Colonic mucosa (tissue), 4 donors: ENCODE measurements at regions not wholly inside any gene's neighbourhood (a gene's known extent, or its start where the extent isn't known, plus 50 kb on each side); places are given as distances from the start of the nearest gene placed in this dataset.
"Not testable (repeated sequence)": the region's sequence is repeated elsewhere in the genome, so short reads cannot be mapped to it uniquely, and the experiment has no call there.

Experiments
- DNase-seq: peaks from one replicate; pipeline ENCODE4 v3.0.0-alpha.2; 2020
- H3K27ac ChIP-seq: fragments of 200-600 bp; one replicate; pipeline ENCODE4 v1.8.0; 2021
- H3K27me3 ChIP-seq: fragments of 200-600 bp; one replicate; pipeline ENCODE4 v1.8.0; 2021
- H3K36me3 ChIP-seq: fragments of 200-600 bp; one replicate; pipeline ENCODE4 v1.8.0; 2021
- H3K4me1 ChIP-seq: fragments of 200-600 bp; one replicate; pipeline ENCODE4 v1.8.0; 2021; ENCODE audit warnings: mild to moderate bottlenecking
- H3K4me3 ChIP-seq: fragments of 200-600 bp; one replicate; pipeline ENCODE4 v1.8.0; 2021
- H3K9ac ChIP-seq, 2 donors: one replicate each; pipeline ENCODE4 v1.7.0; 2013; ENCODE audit warnings: control low read depth in 2 of 2, low read depth in 2 of 2, low read length in 2 of 2
- H3K9me3 ChIP-seq: fragments of 200-600 bp; one replicate; pipeline ENCODE4 v1.8.0; 2021
- CTCF ChIP-seq: fragments of 200-600 bp; IDR thresholded peaks from one replicate; pipeline ENCODE4 v1.8.0; 2022; ENCODE audit warnings: antibody characterized with exemption, mild to moderate bottlenecking
- intact Hi-C: fragments of 100-400 bp; cut with DNase I; formaldehyde crosslinking; loops from one replicate; pipeline ENCODE4 v1.14.1; 2022
- donor health status: healthy.
- donor health status: DM: no; HTN: no; CAD: no.
- donor health status: DM: no; HTN: no; CAD: no.

GRCh38 chr13:54799621-54800226 is 1771.1 kb downstream of the OLFM4 start:
- Histone ChIP-seq H3K27ac (no peak overlapping the region), H3K4me1 (no peaks in the 10 kb centered on the region), H3K4me3 (no peak overlapping the region), H3K9ac (no peak overlapping the region), H3K9me3 (no peaks in the 10 kb centered on the region), H3K36me3 (no peaks in the 10 kb centered on the region), H3K27me3 (no peaks in the 10 kb centered on the region)
- no peak for DNase-seq
- no peak for TF ChIP-seq CTCF
- intact Hi-C loops: no loop called here

GRCh38 chr13:54802226-54802625 is 1773.6 kb downstream of the OLFM4 start:
- no peak for TF ChIP-seq CTCF
- Histone ChIP-seq H3K27me3 (no peaks in the 10 kb centered on the region), H3K4me1 (no peaks in the 10 kb centered on the region), H3K4me3 (no peak overlapping the region), H3K9ac (no peak overlapping the region), H3K36me3 (no peaks in the 10 kb centered on the region), H3K27ac (no peak overlapping the region), H3K9me3 (no peaks in the 10 kb centered on the region)
- intact Hi-C loops: no loop called here
- no peak for DNase-seq

GRCh38 chr13:54805743-54806142 is 1777.1 kb downstream of the OLFM4 start:
- intact Hi-C loops: no loop called here
- no peaks in the 10 kb centered on the region for H3K36me3 ChIP-seq
- H3K9me3 ChIP-seq: no peaks in the 10 kb centered on the region
- H3K9ac ChIP-seq: no peak overlapping the region
- H3K4me3 ChIP-seq: no peak overlapping the region
- H3K27me3 ChIP-seq: no peaks in the 10 kb centered on the region
- TF ChIP-seq CTCF: no peak
- no peak overlapping the region for H3K27ac ChIP-seq
- H3K4me1 ChIP-seq: no peaks in the 10 kb centered on the region
- DNase-seq: no peak

- H3K4me3 ChIP-seq, H3K9me3 ChIP-seq, H3K4me1 ChIP-seq, H3K36me3 ChIP-seq, DNase-seq, intact Hi-C loops, H3K27ac ChIP-seq, H3K9ac ChIP-seq, H3K27me3 ChIP-seq: not testable (repeated sequence)
These were observed 1793.4 kb downstream of the OLFM4 start for GRCh38 chr13:54821938-54822470.

GRCh38 chr13:54829391-54830068 is 1800.9 kb downstream of the OLFM4 start:
- H3K4me1 ChIP-seq, H3K9me3 ChIP-seq, H3K36me3 ChIP-seq, H3K4me3 ChIP-seq, H3K27ac ChIP-seq, DNase-seq, H3K27me3 ChIP-seq, H3K9ac ChIP-seq, intact Hi-C loops: not testable (repeated sequence)

- Histone ChIP-seq H3K4me1 (no peaks in the 10 kb centered on the region), H3K36me3 (no peaks in the 10 kb centered on the region), H3K9ac (no peak overlapping the region), H3K4me3 (no peak overlapping the region), H3K9me3 (no peaks in the 10 kb centered on the region), H3K27ac (no peak overlapping the region), H3K27me3 (no peaks in the 10 kb centered on the region)
- DNase-seq: no peak
- intact Hi-C loops: no loop called here
- no peak for TF ChIP-seq CTCF
These were observed 1807.7 kb downstream of the OLFM4 start for GRCh38 chr13:54836273-54836672.
